DMS79 (cell line): ENCODE measurements at regions not wholly inside any gene's neighbourhood (a gene's known extent, or its start where the extent isn't known, plus 50 kb on each side); places are given as distances from the start of the nearest gene placed in this dataset.

ENCODE experiments used
- DNase-seq: peaks from one replicate; lab custom pipeline; 2025; lab: John Stamatoyannopoulos, UW

- no peak for DNase-seq
These were observed 410.3 kb upstream of the RASGEF1B start for GRCh38 chr4:81881855-81882621.

- DNase-seq: no peak
These were observed 404.4 kb upstream of the RASGEF1B start for GRCh38 chr4:81876106-81876505.

- peak; percentile 25 for DNase-seq
These were observed 403.2 kb upstream of the RASGEF1B start for GRCh38 chr4:81874661-81875515.

GRCh38 chr4:81870275-81870674 lies 398.6 kb upstream of the RASGEF1B start:
- no peak for DNase-seq

GRCh38 chr4:81860111-81860510 lies 388.4 kb upstream of the RASGEF1B start:
- DNase-seq: no peak

- DNase-seq: no peak
These were observed 382.7 kb upstream of the RASGEF1B start for GRCh38 chr4:81854406-81854805.

- DNase-seq: no peak
These were observed 380.5 kb upstream of the RASGEF1B start for GRCh38 chr4:81852031-81852715.

- DNase-seq: no peak
These were observed 379.0 kb upstream of the RASGEF1B start for GRCh38 chr4:81850701-81851100.

- DNase-seq: no peak
These were observed 374.1 kb upstream of the RASGEF1B start for GRCh38 chr4:81845761-81846160.

GRCh38 chr4:81845273-81845672 lies 373.6 kb upstream of the RASGEF1B start:
- no peak for DNase-seq

- peak; percentile 1 for DNase-seq
These were observed 373.0 kb upstream of the RASGEF1B start for GRCh38 chr4:81844717-81845116.

GRCh38 chr4:81839347-81840042 lies 367.8 kb upstream of the RASGEF1B start:
- DNase-seq: no peak

- no peak for DNase-seq
These were observed 366.9 kb upstream of the RASGEF1B start for GRCh38 chr4:81838586-81838985.

GRCh38 chr4:81836716-81837115 lies 365.0 kb upstream of the RASGEF1B start:
- no peak for DNase-seq

- DNase-seq: no peak
These were observed 361.9 kb upstream of the RASGEF1B start for GRCh38 chr4:81833576-81833975.

GRCh38 chr4:81828991-81829390 lies 357.3 kb upstream of the RASGEF1B start:
- no peak for DNase-seq

GRCh38 chr4:81827577-81828202 lies 356.0 kb upstream of the RASGEF1B start:
- DNase-seq: no peak

- DNase-seq: no peak
These were observed 355.2 kb upstream of the RASGEF1B start for GRCh38 chr4:81826817-81827424.

- no peak for DNase-seq
These were observed 354.6 kb upstream of the RASGEF1B start for GRCh38 chr4:81826335-81826734.

- DNase-seq: no peak
These were observed 346.7 kb upstream of the RASGEF1B start for GRCh38 chr4:81818385-81818920.
